GM13976 (cell line): ENCODE measurements at regions not wholly inside any gene's neighbourhood (a gene's known extent, or its start where the extent isn't known, plus 50 kb on each side); places are given as distances from the start of the nearest gene placed in this dataset.
"Not testable (repeated sequence)": the region's sequence is repeated elsewhere in the genome, so short reads cannot be mapped to it uniquely, and the experiment has no call there.

ENCODE experiments used
- DNase-seq: peaks from one replicate; pipeline ENCODE4 v3.0.0; 2012; ENCODE audit warnings: low spot score
- in situ Hi-C: fragments of 300-500 bp; cut with MboI; formaldehyde crosslinking; loops from one replicate; pipeline ENCODE4 v1.12.0; 2022; ENCODE audit warnings: low sequenced_read_pairs, mixed read lengths, inconsistent platforms; ENCODE audit not compliant: unreplicated experiment
- TF ChIP-seq, protein P1 (sequence below): IDR thresholded peaks from 2 replicates; pipeline ENCODE4 v1.5.1; 2012; ENCODE audit warnings: borderline replicate concordance, mild to moderate bottlenecking; ENCODE audit not compliant: insufficient read depth; ENCODE audit errors: extremely low read depth, missing control alignments, control extremely low read depth

DNA sequence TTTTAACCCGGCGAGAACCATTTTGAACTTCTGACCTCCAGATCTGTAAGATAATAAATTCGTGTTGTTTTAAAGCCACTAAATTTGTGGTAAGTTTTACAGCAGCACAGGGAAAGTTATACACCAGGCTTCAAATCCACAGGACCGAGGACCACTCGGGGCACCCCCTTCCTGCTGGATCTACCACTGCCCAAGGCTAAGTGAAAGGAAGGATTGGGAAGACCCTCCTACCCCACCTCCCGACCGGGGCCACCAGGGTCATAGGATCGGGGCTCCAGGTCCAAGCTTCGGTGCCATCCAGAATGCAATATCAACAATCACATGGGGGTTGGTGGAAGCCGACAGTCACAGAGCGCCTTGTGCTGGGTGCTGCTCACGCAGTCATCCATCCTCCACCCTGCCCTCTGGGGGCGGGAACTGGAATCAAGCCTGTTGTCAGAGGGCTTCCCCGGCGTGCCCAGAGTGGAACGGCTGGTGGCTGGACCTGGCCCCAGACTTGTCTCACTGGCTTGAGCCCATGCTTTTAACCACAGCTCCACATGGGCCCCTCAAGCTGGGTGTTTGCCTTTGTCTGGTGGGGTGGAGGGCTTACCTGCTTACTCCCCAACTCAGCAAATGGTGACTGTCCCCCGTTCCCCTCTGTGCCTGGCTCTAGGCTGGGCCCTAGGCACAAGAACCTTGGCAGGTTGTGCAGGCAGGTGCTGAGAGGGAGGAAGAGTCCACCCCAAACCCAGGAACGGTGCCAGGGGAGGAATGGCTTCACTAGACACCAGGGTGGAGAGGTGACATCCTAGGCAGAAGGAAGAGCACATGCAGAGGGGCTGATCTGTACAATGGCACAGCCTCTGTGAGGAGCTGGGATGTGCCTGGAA is 180.3 kb upstream of the RTL1 start:
- DNase-seq, result no peak
- TF ChIP-seq, protein P1, sequence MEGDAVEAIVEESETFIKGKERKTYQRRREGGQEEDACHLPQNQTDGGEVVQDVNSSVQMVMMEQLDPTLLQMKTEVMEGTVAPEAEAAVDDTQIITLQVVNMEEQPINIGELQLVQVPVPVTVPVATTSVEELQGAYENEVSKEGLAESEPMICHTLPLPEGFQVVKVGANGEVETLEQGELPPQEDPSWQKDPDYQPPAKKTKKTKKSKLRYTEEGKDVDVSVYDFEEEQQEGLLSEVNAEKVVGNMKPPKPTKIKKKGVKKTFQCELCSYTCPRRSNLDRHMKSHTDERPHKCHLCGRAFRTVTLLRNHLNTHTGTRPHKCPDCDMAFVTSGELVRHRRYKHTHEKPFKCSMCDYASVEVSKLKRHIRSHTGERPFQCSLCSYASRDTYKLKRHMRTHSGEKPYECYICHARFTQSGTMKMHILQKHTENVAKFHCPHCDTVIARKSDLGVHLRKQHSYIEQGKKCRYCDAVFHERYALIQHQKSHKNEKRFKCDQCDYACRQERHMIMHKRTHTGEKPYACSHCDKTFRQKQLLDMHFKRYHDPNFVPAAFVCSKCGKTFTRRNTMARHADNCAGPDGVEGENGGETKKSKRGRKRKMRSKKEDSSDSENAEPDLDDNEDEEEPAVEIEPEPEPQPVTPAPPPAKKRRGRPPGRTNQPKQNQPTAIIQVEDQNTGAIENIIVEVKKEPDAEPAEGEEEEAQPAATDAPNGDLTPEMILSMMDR, result no peak
- in situ Hi-C loops, result no loop called here

DNA sequence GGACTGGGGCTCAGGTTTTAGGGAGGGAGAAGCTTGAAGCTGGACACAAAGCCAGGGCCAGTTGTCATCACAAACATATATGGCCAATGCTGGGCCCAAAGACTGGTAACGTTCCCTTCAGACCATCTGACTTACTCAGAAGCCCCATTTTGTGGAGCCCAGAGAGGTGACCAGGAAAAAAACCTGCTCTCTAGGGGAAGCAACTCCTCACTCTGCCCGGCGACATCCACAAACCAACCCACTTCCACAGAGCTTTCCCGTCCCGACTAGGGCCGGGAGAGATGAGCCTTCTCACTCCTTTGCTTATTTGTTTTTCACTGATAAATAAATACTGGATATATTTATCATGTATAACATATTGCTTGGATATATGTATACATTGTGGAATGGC is 180.9 kb upstream of the RTL1 start:
- in situ Hi-C loops, result no loop called here

DNA sequence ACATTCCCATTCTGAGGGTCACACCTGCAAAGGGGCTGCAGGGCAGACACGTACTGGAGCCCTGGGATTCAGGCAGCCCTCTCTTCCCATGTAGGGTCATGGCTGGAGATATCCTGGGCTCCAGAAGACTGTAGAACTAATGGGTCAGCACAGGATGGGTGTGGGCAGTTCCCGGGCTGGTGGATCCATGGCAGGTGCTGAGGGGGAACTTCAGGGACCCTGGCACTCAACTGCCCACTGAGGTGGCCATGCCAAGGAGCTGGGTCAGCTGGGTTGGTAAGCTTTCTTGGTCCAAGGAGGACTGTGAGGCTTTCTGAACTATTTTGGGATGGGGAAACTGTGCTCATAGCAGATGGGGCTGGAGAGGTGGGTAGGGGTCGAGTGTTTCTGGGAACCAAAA is 183.4 kb upstream of the RTL1 start:
- in situ Hi-C loops, result no loop called here
- DNase-seq, result no peak
- TF ChIP-seq, protein P1, result no peak

More for the DNA sequence above, 180.9 kb upstream of the RTL1 start:
- DNase-seq, result no peak
- TF ChIP-seq, protein P1, result no peak

DNA sequence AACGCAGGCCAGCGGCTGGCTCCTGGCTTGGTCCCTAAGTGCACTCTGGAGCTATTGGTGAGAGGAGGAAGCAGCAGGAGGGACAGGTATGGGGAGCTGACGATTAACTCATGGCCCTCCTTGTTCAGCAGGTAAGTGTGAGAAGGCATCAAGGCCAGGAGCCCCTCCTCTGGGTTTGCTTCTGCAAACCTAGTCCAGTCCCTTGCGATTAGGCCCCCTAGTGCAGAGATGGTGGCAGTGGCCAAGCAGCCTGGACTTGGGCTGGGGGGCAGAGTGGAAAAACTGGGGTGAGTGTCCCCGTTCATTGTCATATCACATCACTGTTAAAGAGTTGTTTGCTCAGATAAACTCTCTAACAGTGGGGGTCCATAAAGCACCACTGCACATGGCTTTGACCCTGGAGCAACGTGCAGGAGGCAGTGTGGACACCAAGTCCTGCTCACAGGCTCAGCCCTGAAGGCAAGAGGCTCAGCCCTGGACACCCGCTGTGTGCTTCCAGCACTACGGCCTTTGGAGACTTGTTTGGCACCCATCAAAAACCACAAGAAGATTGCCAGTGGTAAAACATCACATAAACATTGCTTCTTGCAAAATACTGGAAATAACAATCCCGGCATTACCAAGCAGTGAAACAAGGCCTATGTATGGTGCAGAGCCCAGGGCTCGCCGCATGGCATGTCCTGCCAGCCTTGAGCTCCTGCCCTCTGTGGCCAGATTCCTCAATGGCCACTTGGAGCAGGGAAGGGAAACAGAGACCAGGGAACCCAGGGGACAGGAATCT is 184.3 kb upstream of the RTL1 start:
- in situ Hi-C loops, result no loop called here
- DNase-seq, result no peak

DNA sequence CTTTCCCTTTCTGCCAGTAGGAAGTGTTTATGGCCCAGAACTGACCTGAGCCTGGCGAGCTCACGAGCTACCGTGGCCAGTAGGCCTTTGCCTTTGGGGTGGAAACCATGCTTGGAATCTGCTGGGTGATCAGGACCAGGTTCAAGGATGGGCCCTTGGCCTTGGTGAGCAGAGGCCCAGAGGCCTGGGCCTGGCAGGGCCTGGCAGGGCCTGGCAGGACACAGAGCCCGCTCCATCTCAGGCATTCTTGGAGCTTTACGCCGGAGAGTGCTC is 184.8 kb upstream of the RTL1 start:
- DNase-seq, result no peak
- in situ Hi-C loops, result no loop called here
- TF ChIP-seq, protein P1, result no peak

More for the DNA sequence above, 184.3 kb upstream of the RTL1 start:
- TF ChIP-seq, protein P1, result no peak

DNA sequence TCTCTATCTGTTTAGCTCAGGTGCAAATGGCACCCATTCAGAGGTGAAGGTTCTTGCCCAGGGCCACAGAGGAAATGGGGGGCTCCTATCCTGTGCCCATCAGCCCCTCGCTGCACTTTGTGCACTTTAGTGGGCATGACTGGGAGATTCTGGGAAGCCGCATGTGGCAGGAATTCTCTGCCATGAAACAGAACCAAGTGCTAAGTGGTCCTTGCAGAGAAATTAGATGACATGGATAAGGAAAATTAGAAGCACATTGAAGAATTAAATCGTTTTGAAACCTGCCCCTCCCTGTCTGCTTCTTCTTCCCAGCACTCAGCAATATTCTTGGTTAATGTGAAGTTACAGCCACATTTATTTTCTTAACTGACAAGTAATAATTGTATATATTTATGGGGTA is 185.2 kb upstream of the RTL1 start:
- no peak for DNase-seq
- in situ Hi-C loops, result no loop called here
- TF ChIP-seq, protein P1, result no peak

DNA sequence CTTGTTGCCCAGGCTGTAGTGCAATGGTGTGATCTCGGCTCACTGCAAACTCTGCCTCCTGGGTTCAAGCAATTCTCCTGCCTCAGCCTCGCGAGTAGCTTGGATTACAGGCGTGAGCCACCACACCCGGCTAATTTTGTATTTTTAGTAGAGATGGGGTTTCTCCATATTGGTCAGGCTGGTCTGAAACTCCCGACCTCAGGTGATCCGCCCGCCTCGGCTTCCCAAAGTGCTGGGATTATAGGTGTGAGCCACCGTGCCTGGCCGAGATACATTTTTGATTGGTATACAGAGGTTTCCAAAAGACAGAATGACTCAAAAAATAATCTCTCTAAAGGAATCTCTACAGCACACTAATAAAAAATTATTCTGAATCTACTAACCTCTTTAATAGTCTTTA is 187.0 kb upstream of the RTL1 start:
- in situ Hi-C loops, DNase-seq: not testable (repeated sequence)
